AG04449 (cell line): ENCODE measurements at regions not wholly inside any gene's neighbourhood (a gene's known extent, or its start where the extent isn't known, plus 50 kb on each side); places are given as distances from the start of the nearest gene placed in this dataset.
A peak's percentile ranks its signal among the peaks of the same experiment; 100 is the strongest.

Source experiments
- CTCF ChIA-PET: fragments of 350-600 bp; formaldehyde crosslinking; extraction: SDS; loops from one replicate; lab custom pipeline; 2021; ENCODE audit warnings: antibody characterized with exemption; lab: Yijun Ruan, JAX
- POLR2A ChIA-PET: fragments of 400-600, 350-600 bp; formaldehyde crosslinking; extraction: SDS; loops from one replicate; lab custom pipeline; 2020; ENCODE audit warnings: antibody characterized with exemption, inconsistent platforms; lab: Yijun Ruan, JAX
- DNase-seq: peaks from one replicate; pipeline ENCODE4 v3.0.0-alpha.2; 2010; ENCODE audit warnings: low read depth, low spot score
- H3K4me3 ChIP-seq: 2 replicates; pipeline ENCODE4 v1.5.1; 2011; ENCODE audit warnings: low read depth, mild to moderate bottlenecking, control low read depth, low read length
- CTCF ChIP-seq: IDR thresholded peaks from one replicate; pipeline ENCODE4 v1.5.1; 2011; ENCODE audit warnings: mild to moderate bottlenecking, moderate library complexity, low read length, control low read depth, inconsistent platforms; ENCODE audit not compliant: insufficient read depth; ENCODE audit errors: missing control alignments

GRCh38 chr17:65366102-65366844 is 195.2 kb downstream of the AXIN2 start:
- POLR2A ChIA-PET: no interaction called here
- no peak for TF ChIP-seq CTCF
- CTCF ChIA-PET: no interaction called here

GRCh38 chr17:65365169-65365568 is 196.3 kb downstream of the AXIN2 start:
- ChIA-PET CTCF (interaction anchor here (0.6 kb wide), 1 partner anchor 209 kb away, joined by 3 read pairs; no protein-coding TSS in a partner anchor), POLR2A (no interaction called here)
- DNase-seq: no peak
- H3K4me3 ChIP-seq: no peak overlapping the region
- no peak for TF ChIP-seq CTCF

More at GRCh38 chr17:65366102-65366844, 195.2 kb downstream of the AXIN2 start:
- no peak overlapping the region for H3K4me3 ChIP-seq
- DNase-seq: no peak

- TF ChIP-seq CTCF: no peak
- H3K4me3 ChIP-seq: no peak overlapping the region
- ChIA-PET CTCF (interaction anchor here (0.6 kb wide), 1 partner anchor 209 kb away, joined by 3 read pairs; no protein-coding TSS in a partner anchor), POLR2A (no interaction called here)
- no peak for DNase-seq
Measured at GRCh38 chr17:65364438-65364837, 197.0 kb downstream of the AXIN2 start.

- ChIA-PET POLR2A (no interaction called here), CTCF (no interaction called here)
- no peak for TF ChIP-seq CTCF
- DNase-seq: no peak
- no peak overlapping the region for H3K4me3 ChIP-seq
Measured at GRCh38 chr17:65362826-65363225, 198.6 kb downstream of the AXIN2 start.

- no peak for DNase-seq
- no peak for TF ChIP-seq CTCF
- H3K4me3 ChIP-seq: no peak overlapping the region
- ChIA-PET POLR2A (no interaction called here), CTCF (no interaction called here)
Measured at GRCh38 chr17:65360961-65361552, 200.4 kb downstream of the AXIN2 start.

GRCh38 chr17:65359016-65359415 is 202.4 kb downstream of the AXIN2 start:
- no peak overlapping the region for H3K4me3 ChIP-seq
- ChIA-PET CTCF (interaction anchor here (1.2 kb wide), 1 partner anchor 127 kb away, joined by 3 read pairs; no protein-coding TSS in a partner anchor), POLR2A (interaction anchor here (0.6 kb wide), 1 partner anchor 172 kb away, joined by 4 read pairs; no protein-coding TSS in a partner anchor)
- TF ChIP-seq CTCF: no peak
- peak; percentile 21 for DNase-seq
